ENCODE measurements at regions not wholly inside any gene's neighbourhood (a gene's known extent, or its start where the extent isn't known, plus 50 kb on each side); places are given as distances from the start of the nearest gene placed in this dataset.

DNA sequence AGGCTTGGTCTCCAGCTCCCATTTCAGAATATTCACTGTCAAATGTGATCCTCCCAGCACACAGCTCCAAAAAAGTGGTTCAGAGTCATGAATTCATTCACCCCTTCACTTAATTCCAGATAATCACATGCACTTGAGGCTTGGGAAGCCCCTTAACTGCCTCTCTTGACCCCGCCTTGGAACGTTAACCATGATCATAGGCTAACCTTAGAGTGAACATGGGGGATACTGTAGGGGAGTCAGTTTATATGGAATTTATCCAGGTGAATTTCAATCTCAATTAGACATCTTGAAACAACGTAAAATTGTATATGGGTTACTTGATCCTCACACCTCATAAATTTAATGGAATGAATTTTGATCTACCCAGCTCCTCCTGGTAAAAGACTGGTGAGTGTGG, 346.8 kb upstream of the ARID1B start:
- H3K27ac ChIP-seq (ENCODE audit: low read depth): no peak overlapping the region
- no peaks in the 10 kb centered on the region for H3K27me3 ChIP-seq (ENCODE audit: insufficient read depth)
- peaks cover 6% of the 10 kb centered on the region; the same call in 1 of the 3 replicates for H3K9me3 Mint-ChIP-seq
- no peak for DNase-seq (ENCODE audit: low spot score)
- no peak overlapping the region for H3K4me3 ChIP-seq
- H3K4me2 ChIP-seq: no peak overlapping the region
- H3K27me3 Mint-ChIP-seq (ENCODE audit: insufficient read depth, low read depth, poor library complexity): no peaks in the 10 kb centered on the region
- no peaks in the 10 kb centered on the region for H3K36me3 Mint-ChIP-seq (ENCODE audit: low read depth)
- H2AFZ ChIP-seq: no peak overlapping the region
- no peaks in the 10 kb centered on the region for H3K4me1 Mint-ChIP-seq
- no peaks in the 10 kb centered on the region for H3K36me3 ChIP-seq (ENCODE audit: insufficient read depth)
- H3K4me1 ChIP-seq (ENCODE audit: insufficient read depth): no peaks in the 10 kb centered on the region
- no peak for ATAC-seq
- H3K79me2 ChIP-seq (replicated peaks; ENCODE audit: insufficient read depth): no peaks in the 10 kb centered on the region
- H4K20me1 ChIP-seq (replicated peaks; ENCODE audit: insufficient read depth): no peaks in the 10 kb centered on the region
- H3K4me3 Mint-ChIP-seq: no peak overlapping the region
- H3K9me2 ChIP-seq (ENCODE audit: insufficient read depth): peaks cover 33% of the 10 kb centered on the region
- TF ChIP-seq STAT1 (IDR thresholded peaks at IDR 0.05; ENCODE audit: unreplicated experiment) (no peak), POLR2AphosphoS5 (IDR thresholded peaks at IDR 0.05; ENCODE audit: low read depth) (no peak), CREB1 (CRISPR knock-in tag; IDR thresholded peaks at IDR 0.05; ENCODE audit: low read depth) (no peak)
- no peak overlapping the region for H3K27ac Mint-ChIP-seq
- H3F3A ChIP-seq (replicated peaks; ENCODE audit: low read depth): no peaks in the 10 kb centered on the region

DNA sequence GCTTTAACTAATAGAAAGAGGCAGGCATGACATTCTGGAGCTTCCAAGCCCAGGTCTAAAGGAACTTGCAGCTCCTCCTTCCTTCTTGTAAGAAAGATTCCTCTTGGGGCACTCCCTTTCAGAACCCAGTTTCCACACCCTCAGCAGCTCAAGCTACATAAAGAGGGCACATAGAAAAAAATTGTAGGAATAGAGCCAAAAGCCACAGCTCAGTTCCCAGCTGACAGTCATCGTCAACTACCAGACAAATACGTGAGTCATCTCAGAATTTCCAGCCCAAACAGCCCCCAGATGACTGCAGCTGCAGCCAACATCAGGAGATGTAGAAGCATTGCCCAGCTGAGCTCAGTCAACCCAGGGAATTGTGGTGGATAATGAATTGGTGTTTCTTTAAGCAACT, 349.8 kb upstream of the ARID1B start:
- Mint-ChIP-seq H3K9me3 (peaks cover 18% of the 10 kb centered on the region), H3K36me3 (ENCODE audit: low read depth) (peaks cover 7% of the 10 kb centered on the region; the same call in 2 of the 3 replicates), H3K27ac (no peak overlapping the region), H3K27me3 (ENCODE audit: insufficient read depth, low read depth, poor library complexity) (no peaks in the 10 kb centered on the region), H3K4me1 (no peaks in the 10 kb centered on the region), H3K4me3 (no peak overlapping the region)
- Histone ChIP-seq H4K20me1 (replicated peaks; ENCODE audit: insufficient read depth) (no peaks in the 10 kb centered on the region), H3K4me3 (no peak overlapping the region), H3K27ac (ENCODE audit: low read depth) (no peak overlapping the region), H3F3A (replicated peaks; ENCODE audit: low read depth) (no peaks in the 10 kb centered on the region), H3K27me3 (ENCODE audit: insufficient read depth) (no peaks in the 10 kb centered on the region), H3K79me2 (replicated peaks; ENCODE audit: insufficient read depth) (no peaks in the 10 kb centered on the region), H3K4me1 (ENCODE audit: insufficient read depth) (no peaks in the 10 kb centered on the region), H2AFZ (no peak overlapping the region), H3K4me2 (no peak overlapping the region), H3K36me3 (ENCODE audit: insufficient read depth) (no peaks in the 10 kb centered on the region), H3K9me2 (ENCODE audit: insufficient read depth) (peaks cover 37% of the 10 kb centered on the region)
- DNase-seq (ENCODE audit: low spot score) (no peak), ATAC-seq (no peak)
- TF ChIP-seq NANOG (IDR thresholded peaks at IDR 0.05; ENCODE audit: borderline replicate concordance): no peak
- no peak for TF ChIP-seq ZNF114 (CRISPR knock-in tag; IDR thresholded peaks at IDR 0.05)
- TF ChIP-seq, protein P1, sequence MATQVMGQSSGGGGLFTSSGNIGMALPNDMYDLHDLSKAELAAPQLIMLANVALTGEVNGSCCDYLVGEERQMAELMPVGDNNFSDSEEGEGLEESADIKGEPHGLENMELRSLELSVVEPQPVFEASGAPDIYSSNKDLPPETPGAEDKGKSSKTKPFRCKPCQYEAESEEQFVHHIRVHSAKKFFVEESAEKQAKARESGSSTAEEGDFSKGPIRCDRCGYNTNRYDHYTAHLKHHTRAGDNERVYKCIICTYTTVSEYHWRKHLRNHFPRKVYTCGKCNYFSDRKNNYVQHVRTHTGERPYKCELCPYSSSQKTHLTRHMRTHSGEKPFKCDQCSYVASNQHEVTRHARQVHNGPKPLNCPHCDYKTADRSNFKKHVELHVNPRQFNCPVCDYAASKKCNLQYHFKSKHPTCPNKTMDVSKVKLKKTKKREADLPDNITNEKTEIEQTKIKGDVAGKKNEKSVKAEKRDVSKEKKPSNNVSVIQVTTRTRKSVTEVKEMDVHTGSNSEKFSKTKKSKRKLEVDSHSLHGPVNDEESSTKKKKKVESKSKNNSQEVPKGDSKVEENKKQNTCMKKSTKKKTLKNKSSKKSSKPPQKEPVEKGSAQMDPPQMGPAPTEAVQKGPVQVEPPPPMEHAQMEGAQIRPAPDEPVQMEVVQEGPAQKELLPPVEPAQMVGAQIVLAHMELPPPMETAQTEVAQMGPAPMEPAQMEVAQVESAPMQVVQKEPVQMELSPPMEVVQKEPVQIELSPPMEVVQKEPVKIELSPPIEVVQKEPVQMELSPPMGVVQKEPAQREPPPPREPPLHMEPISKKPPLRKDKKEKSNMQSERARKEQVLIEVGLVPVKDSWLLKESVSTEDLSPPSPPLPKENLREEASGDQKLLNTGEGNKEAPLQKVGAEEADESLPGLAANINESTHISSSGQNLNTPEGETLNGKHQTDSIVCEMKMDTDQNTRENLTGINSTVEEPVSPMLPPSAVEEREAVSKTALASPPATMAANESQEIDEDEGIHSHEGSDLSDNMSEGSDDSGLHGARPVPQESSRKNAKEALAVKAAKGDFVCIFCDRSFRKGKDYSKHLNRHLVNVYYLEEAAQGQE (IDR thresholded peaks at IDR 0.05; ENCODE audit: unreplicated experiment): no peak
- TF ChIP-seq, protein P2, sequence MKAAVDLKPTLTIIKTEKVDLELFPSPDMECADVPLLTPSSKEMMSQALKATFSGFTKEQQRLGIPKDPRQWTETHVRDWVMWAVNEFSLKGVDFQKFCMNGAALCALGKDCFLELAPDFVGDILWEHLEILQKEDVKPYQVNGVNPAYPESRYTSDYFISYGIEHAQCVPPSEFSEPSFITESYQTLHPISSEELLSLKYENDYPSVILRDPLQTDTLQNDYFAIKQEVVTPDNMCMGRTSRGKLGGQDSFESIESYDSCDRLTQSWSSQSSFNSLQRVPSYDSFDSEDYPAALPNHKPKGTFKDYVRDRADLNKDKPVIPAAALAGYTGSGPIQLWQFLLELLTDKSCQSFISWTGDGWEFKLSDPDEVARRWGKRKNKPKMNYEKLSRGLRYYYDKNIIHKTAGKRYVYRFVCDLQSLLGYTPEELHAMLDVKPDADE (IDR thresholded peaks at IDR 0.05): no peak
- no peak for TF ChIP-seq POLR2AphosphoS5 (IDR thresholded peaks at IDR 0.05; ENCODE audit: low read depth)
- TF ChIP-seq, protein P3, sequence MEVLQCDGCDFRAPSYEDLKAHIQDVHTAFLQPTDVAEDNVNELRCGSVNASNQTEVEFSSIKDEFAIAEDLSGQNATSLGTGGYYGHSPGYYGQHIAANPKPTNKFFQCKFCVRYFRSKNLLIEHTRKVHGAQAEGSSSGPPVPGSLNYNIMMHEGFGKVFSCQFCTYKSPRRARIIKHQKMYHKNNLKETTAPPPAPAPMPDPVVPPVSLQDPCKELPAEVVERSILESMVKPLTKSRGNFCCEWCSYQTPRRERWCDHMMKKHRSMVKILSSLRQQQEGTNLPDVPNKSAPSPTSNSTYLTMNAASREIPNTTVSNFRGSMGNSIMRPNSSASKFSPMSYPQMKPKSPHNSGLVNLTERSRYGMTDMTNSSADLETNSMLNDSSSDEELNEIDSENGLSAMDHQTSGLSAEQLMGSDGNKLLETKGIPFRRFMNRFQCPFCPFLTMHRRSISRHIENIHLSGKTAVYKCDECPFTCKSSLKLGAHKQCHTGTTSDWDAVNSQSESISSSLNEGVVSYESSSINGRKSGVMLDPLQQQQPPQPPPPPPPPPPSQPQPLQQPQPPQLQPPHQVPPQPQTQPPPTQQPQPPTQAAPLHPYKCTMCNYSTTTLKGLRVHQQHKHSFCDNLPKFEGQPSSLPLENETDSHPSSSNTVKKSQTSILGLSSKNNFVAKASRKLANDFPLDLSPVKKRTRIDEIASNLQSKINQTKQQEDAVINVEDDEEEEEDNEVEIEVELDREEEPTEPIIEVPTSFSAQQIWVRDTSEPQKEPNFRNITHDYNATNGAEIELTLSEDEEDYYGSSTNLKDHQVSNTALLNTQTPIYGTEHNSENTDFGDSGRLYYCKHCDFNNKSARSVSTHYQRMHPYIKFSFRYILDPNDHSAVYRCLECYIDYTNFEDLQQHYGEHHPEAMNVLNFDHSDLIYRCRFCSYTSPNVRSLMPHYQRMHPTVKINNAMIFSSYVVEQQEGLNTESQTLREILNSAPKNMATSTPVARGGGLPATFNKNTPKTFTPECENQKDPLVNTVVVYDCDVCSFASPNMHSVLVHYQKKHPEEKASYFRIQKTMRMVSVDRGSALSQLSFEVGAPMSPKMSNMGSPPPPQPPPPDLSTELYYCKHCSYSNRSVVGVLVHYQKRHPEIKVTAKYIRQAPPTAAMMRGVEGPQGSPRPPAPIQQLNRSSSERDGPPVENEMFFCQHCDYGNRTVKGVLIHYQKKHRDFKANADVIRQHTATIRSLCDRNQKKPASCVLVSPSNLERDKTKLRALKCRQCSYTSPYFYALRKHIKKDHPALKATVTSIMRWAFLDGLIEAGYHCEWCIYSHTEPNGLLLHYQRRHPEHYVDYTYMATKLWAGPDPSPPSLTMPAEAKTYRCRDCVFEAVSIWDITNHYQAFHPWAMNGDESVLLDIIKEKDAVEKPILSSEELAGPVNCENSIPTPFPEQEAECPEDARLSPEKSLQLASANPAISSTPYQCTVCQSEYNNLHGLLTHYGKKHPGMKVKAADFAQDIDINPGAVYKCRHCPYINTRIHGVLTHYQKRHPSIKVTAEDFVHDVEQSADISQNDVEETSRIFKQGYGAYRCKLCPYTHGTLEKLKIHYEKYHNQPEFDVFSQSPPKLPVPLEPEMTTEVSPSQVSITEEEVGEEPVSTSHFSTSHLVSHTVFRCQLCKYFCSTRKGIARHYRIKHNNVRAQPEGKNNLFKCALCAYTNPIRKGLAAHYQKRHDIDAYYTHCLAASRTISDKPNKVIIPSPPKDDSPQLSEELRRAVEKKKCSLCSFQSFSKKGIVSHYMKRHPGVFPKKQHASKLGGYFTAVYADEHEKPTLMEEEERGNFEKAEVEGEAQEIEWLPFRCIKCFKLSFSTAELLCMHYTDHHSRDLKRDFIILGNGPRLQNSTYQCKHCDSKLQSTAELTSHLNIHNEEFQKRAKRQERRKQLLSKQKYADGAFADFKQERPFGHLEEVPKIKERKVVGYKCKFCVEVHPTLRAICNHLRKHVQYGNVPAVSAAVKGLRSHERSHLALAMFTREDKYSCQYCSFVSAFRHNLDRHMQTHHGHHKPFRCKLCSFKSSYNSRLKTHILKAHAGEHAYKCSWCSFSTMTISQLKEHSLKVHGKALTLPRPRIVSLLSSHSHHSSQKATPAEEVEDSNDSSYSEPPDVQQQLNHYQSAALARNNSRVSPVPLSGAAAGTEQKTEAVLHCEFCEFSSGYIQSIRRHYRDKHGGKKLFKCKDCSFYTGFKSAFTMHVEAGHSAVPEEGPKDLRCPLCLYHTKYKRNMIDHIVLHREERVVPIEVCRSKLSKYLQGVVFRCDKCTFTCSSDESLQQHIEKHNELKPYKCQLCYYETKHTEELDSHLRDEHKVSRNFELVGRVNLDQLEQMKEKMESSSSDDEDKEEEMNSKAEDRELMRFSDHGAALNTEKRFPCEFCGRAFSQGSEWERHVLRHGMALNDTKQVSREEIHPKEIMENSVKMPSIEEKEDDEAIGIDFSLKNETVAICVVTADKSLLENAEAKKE (CRISPR knock-in tag; IDR thresholded peaks at IDR 0.05): no peak
- TF ChIP-seq, protein P4, sequence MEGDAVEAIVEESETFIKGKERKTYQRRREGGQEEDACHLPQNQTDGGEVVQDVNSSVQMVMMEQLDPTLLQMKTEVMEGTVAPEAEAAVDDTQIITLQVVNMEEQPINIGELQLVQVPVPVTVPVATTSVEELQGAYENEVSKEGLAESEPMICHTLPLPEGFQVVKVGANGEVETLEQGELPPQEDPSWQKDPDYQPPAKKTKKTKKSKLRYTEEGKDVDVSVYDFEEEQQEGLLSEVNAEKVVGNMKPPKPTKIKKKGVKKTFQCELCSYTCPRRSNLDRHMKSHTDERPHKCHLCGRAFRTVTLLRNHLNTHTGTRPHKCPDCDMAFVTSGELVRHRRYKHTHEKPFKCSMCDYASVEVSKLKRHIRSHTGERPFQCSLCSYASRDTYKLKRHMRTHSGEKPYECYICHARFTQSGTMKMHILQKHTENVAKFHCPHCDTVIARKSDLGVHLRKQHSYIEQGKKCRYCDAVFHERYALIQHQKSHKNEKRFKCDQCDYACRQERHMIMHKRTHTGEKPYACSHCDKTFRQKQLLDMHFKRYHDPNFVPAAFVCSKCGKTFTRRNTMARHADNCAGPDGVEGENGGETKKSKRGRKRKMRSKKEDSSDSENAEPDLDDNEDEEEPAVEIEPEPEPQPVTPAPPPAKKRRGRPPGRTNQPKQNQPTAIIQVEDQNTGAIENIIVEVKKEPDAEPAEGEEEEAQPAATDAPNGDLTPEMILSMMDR (conservative IDR thresholded peaks at IDR 0.05; ENCODE audit: low read depth in 2 of 2): no peak
- no peak for TF ChIP-seq CREB1 (CRISPR knock-in tag; IDR thresholded peaks at IDR 0.05; ENCODE audit: low read depth)
- no peak for TF ChIP-seq STAT1 (IDR thresholded peaks at IDR 0.05; ENCODE audit: unreplicated experiment)
- TF ChIP-seq JUNB (IDR thresholded peaks at IDR 0.05; ENCODE audit: unreplicated experiment): no peak

Data from GM23338 (cell line).